ENCODE measurements at regions not wholly inside any gene's neighbourhood (a gene's known extent, or its start where the extent isn't known, plus 50 kb on each side); places are given as distances from the start of the nearest gene placed in this dataset.

GRCh38 chr9:84583866-84584265 is 85.7 kb upstream of the NTRK2 start:
- H3K4me1 ChIP-seq: no peaks in the 10 kb centered on the region
- WGBS: 83% methylated on average over 2 of the region's 2 CpGs
- no peaks in the 10 kb centered on the region for H3K27me3 ChIP-seq
- H3K9me3 ChIP-seq: no peaks in the 10 kb centered on the region
- no peak overlapping the region for H3K4me3 ChIP-seq
- no peak for TF ChIP-seq CTCF (IDR thresholded peaks at IDR 0.05)
- TF ChIP-seq POLR2A (IDR thresholded peaks at IDR 0.05; ENCODE audit: low read depth): no peak
- no peak for TF ChIP-seq EP300 (IDR thresholded peaks at IDR 0.05)
- no peak for TF ChIP-seq POLR2AphosphoS5 (IDR thresholded peaks at IDR 0.05)
- intact Hi-C loops (cut with DNase I): no loop called here
- H3K36me3 ChIP-seq: no peaks in the 10 kb centered on the region
- H3K27ac ChIP-seq (replicated peaks in 1 of 4): no peak overlapping the region
- no peak for DNase-seq (ENCODE audit: extremely low spot score)

- intact Hi-C loops (cut with DNase I): no loop called here
- DNase-seq (ENCODE audit: extremely low spot score): no peak
- no peak for TF ChIP-seq POLR2A (IDR thresholded peaks at IDR 0.05; ENCODE audit: low read depth)
- no peak for TF ChIP-seq EP300 (IDR thresholded peaks at IDR 0.05)
- TF ChIP-seq POLR2AphosphoS5 (IDR thresholded peaks at IDR 0.05): no peak
- TF ChIP-seq CTCF (IDR thresholded peaks at IDR 0.05): no peak
- 52% methylated on average over 3 of the region's 3 CpGs for WGBS
- no peaks in the 10 kb centered on the region for H3K4me1 ChIP-seq
- no peak overlapping the region for H3K4me3 ChIP-seq
- no peaks in the 10 kb centered on the region for H3K27me3 ChIP-seq
- H3K36me3 ChIP-seq: no peaks in the 10 kb centered on the region
- H3K9me3 ChIP-seq: no peaks in the 10 kb centered on the region
- H3K27ac ChIP-seq (replicated peaks in 1 of 4): no peak overlapping the region
These were observed 82.9 kb upstream of the NTRK2 start for GRCh38 chr9:84586662-84587061.

- no peak overlapping the region for H3K4me3 ChIP-seq
- H3K9me3 ChIP-seq: no peaks in the 10 kb centered on the region
- DNase-seq (ENCODE audit: extremely low spot score): no peak
- no peaks in the 10 kb centered on the region for H3K36me3 ChIP-seq
- TF ChIP-seq EP300 (IDR thresholded peaks at IDR 0.05): no peak
- no peak for TF ChIP-seq POLR2A (IDR thresholded peaks at IDR 0.05; ENCODE audit: low read depth)
- no peak for TF ChIP-seq CTCF (IDR thresholded peaks at IDR 0.05)
- no peak for TF ChIP-seq POLR2AphosphoS5 (IDR thresholded peaks at IDR 0.05)
- intact Hi-C loops (cut with DNase I): no loop called here
- H3K4me1 ChIP-seq: no peaks in the 10 kb centered on the region
- WGBS: 54% methylated on average over 3 of the region's 3 CpGs
- H3K27me3 ChIP-seq: no peaks in the 10 kb centered on the region
- H3K27ac ChIP-seq (replicated peaks in 1 of 4): no peak overlapping the region
These were observed 82.4 kb upstream of the NTRK2 start for GRCh38 chr9:84587153-84587552.

- TF ChIP-seq CTCF (IDR thresholded peaks at IDR 0.05): no peak
- TF ChIP-seq POLR2AphosphoS5 (IDR thresholded peaks at IDR 0.05): no peak
- TF ChIP-seq POLR2A (IDR thresholded peaks at IDR 0.05; ENCODE audit: low read depth): no peak
- TF ChIP-seq EP300 (IDR thresholded peaks at IDR 0.05): no peak
- H3K9me3 ChIP-seq: no peaks in the 10 kb centered on the region
- H3K36me3 ChIP-seq: no peaks in the 10 kb centered on the region
- no peaks in the 10 kb centered on the region for H3K4me1 ChIP-seq
- no peak overlapping the region for H3K27ac ChIP-seq (replicated peaks in 1 of 4)
- no peak overlapping the region for H3K4me3 ChIP-seq
- no peaks in the 10 kb centered on the region for H3K27me3 ChIP-seq
- no peak for DNase-seq (ENCODE audit: extremely low spot score)
- WGBS: 75% methylated on average over 1 of the region's 1 CpG
- intact Hi-C loops (cut with DNase I): no loop called here
These were observed 80.0 kb upstream of the NTRK2 start for GRCh38 chr9:84589542-84589941.

- no peaks in the 10 kb centered on the region for H3K36me3 ChIP-seq
- DNase-seq (ENCODE audit: extremely low spot score): no peak
- H3K27ac ChIP-seq (replicated peaks in 1 of 4): no peak overlapping the region
- 95% methylated on average over 4 of the region's 4 CpGs for WGBS
- TF ChIP-seq POLR2AphosphoS5 (IDR thresholded peaks at IDR 0.05) (no peak), POLR2A (IDR thresholded peaks at IDR 0.05; ENCODE audit: low read depth) (no peak), EP300 (IDR thresholded peaks at IDR 0.05) (no peak), CTCF (IDR thresholded peaks at IDR 0.05) (no peak)
- no peaks in the 10 kb centered on the region for H3K27me3 ChIP-seq
- no peaks in the 10 kb centered on the region for H3K9me3 ChIP-seq
- no peak overlapping the region for H3K4me3 ChIP-seq
- no peaks in the 10 kb centered on the region for H3K4me1 ChIP-seq
- intact Hi-C loops (cut with DNase I): no loop called here
These were observed 78.8 kb upstream of the NTRK2 start for GRCh38 chr9:84590706-84591105.

All from esophagus muscularis mucosa (tissue), 4 donors.